H9 (cell line): ENCODE measurements at regions not wholly inside any gene's neighbourhood (a gene's known extent, or its start where the extent isn't known, plus 50 kb on each side); places are given as distances from the start of the nearest gene placed in this dataset.

Source experiments
- DNase-seq: peaks from one replicate; pipeline ENCODE4 v3.0.0-alpha.2; 2017
- H2AFZ ChIP-seq: one replicate; pipeline ENCODE4 v1.6.1; 2013; ENCODE audit warnings: mild to moderate bottlenecking, low read length, control low read depth, moderate library complexity
- H2AK5ac ChIP-seq: 2 replicates; pipeline ENCODE4 v1.6.1; 2013; ENCODE audit warnings: low read length, control low read depth, mixed read lengths; ENCODE audit not compliant: insufficient read length
- H2BK120ac ChIP-seq: one replicate; pipeline ENCODE4 v1.6.1; 2013; ENCODE audit warnings: low read depth, mild to moderate bottlenecking, low read length, control low read depth, inconsistent platforms; ENCODE audit not compliant: poor library complexity, severe bottlenecking
- H2BK12ac ChIP-seq: 2 replicates; pipeline ENCODE4 v1.6.1; 2013; ENCODE audit warnings: low read length, control low read depth, mixed read lengths, low read depth; ENCODE audit not compliant: insufficient read length
- H2BK15ac ChIP-seq: 2 replicates; pipeline ENCODE4 v1.6.1; 2013; ENCODE audit warnings: low read depth, low read length, control low read depth
- H2BK20ac ChIP-seq: one replicate; pipeline ENCODE4 v1.6.1; 2013; ENCODE audit warnings: low read depth, mild to moderate bottlenecking, low read length, control low read depth, inconsistent platforms; ENCODE audit not compliant: poor library complexity, severe bottlenecking
- H2BK5ac ChIP-seq: 2 replicates; pipeline ENCODE4 v1.6.1; 2013; ENCODE audit warnings: low read length, control low read depth, mixed read lengths; ENCODE audit not compliant: insufficient read length
- H3K14ac ChIP-seq: 2 replicates; pipeline ENCODE4 v1.6.1; 2013; ENCODE audit warnings: low read length, control low read depth; ENCODE audit not compliant: insufficient read depth
- H3K18ac ChIP-seq: 2 replicates; pipeline ENCODE4 v1.6.1; 2013; ENCODE audit warnings: low read depth, mild to moderate bottlenecking, mixed read lengths, low read length, control low read depth; ENCODE audit not compliant: insufficient read length
- H3K23ac ChIP-seq: 2 replicates; pipeline ENCODE4 v1.6.1; 2013; ENCODE audit warnings: low read length, control low read depth, mixed read lengths, low read depth; ENCODE audit not compliant: insufficient read length
- H3K23me2 ChIP-seq: 2 replicates; pipeline ENCODE4 v1.6.1; 2013; ENCODE audit warnings: low read depth, mild to moderate bottlenecking, mixed read lengths, low read length, control low read depth; ENCODE audit not compliant: insufficient read length, poor library complexity, severe bottlenecking
- H3K27ac ChIP-seq: 2 replicates; pipeline ENCODE4 v1.5.1; 2013; ENCODE audit warnings: low read length, control low read depth, mixed read lengths, low read depth; ENCODE audit not compliant: insufficient read length
- H3K27me3 ChIP-seq: 2 replicates; pipeline ENCODE4 v1.6.1; 2013; ENCODE audit warnings: low read length, control low read depth, inconsistent platforms; ENCODE audit not compliant: insufficient read depth
- H3K4ac ChIP-seq: 2 replicates; pipeline ENCODE4 v1.6.1; 2013; ENCODE audit warnings: low read depth, mild to moderate bottlenecking, control low read depth, inconsistent platforms, low read length, moderate library complexity
- H3K4me1 ChIP-seq: 2 replicates; pipeline ENCODE4 v1.6.1; 2013; ENCODE audit warnings: low read length, control low read depth, inconsistent platforms; ENCODE audit not compliant: insufficient read depth
- H3K4me2 ChIP-seq: 2 replicates; pipeline ENCODE4 v1.6.1; 2013; ENCODE audit warnings: low read length, control low read depth, mixed read lengths; ENCODE audit not compliant: insufficient read length, insufficient read depth
- H3K56ac ChIP-seq: 2 replicates; pipeline ENCODE4 v1.6.1; 2013; ENCODE audit warnings: low read depth, mild to moderate bottlenecking, mixed read lengths, low read length, control low read depth; ENCODE audit not compliant: insufficient read length
- H3K79me1 ChIP-seq: 2 replicates; pipeline ENCODE4 v1.6.1; 2013; ENCODE audit warnings: low read depth, mild to moderate bottlenecking, moderate library complexity, low read length, control low read depth, inconsistent platforms; ENCODE audit not compliant: insufficient read depth, poor library complexity, severe bottlenecking
- H3K79me2 ChIP-seq: 2 replicates; pipeline ENCODE4 v1.6.1; 2013; ENCODE audit warnings: low read length, control low read depth, inconsistent platforms; ENCODE audit not compliant: insufficient read depth
- H3K9ac ChIP-seq: 2 replicates; pipeline ENCODE4 v1.6.1; 2013; ENCODE audit warnings: low read length, control low read depth, mixed read lengths; ENCODE audit not compliant: insufficient read length; ENCODE audit errors: extremely low read depth
- H3K9me3 ChIP-seq: one replicate; pipeline ENCODE4 v1.6.1; 2013; ENCODE audit warnings: low read depth, low read length, inconsistent platforms; ENCODE audit not compliant: control insufficient read depth
- H3T11ph ChIP-seq: one replicate; pipeline ENCODE4 v1.6.1; 2013; ENCODE audit warnings: mild to moderate bottlenecking, low read length, control low read depth, inconsistent platforms
- H4K20me1 ChIP-seq: one replicate; pipeline ENCODE4 v1.6.1; 2013; ENCODE audit not compliant: control insufficient read depth, insufficient read length, insufficient read depth
- H4K5ac ChIP-seq: 2 replicates; pipeline ENCODE4 v1.6.1; 2013; ENCODE audit warnings: low read depth, mild to moderate bottlenecking, mixed read lengths, low read length, control low read depth; ENCODE audit not compliant: insufficient read length
- H4K8ac ChIP-seq: replicated peaks from 2 replicates; pipeline ENCODE4 v1.6.1; 2013; ENCODE audit warnings: low read length, control low read depth, mixed read lengths, low read depth; ENCODE audit not compliant: insufficient read length
- H4K91ac ChIP-seq: 2 replicates; pipeline ENCODE4 v1.6.1; 2013; ENCODE audit warnings: low read depth, mild to moderate bottlenecking, moderate library complexity, mixed read lengths, low read length, control low read depth; ENCODE audit not compliant: insufficient read length
- H3K27ac Mint-ChIP-seq, 3 experiments: 2 replicates in 2 of 3; 3 replicates in 1 of 3; pipeline ENCODE4 v1.8.0; 2020 to 2021; ENCODE audit warnings: mixed read lengths in 3 of 3, mild to moderate bottlenecking in 1 of 3, moderate library complexity in 1 of 3
- H3K27me3 Mint-ChIP-seq: 2 replicates; pipeline ENCODE4 v1.8.0; 2021; ENCODE audit warnings: low read depth, mild to moderate bottlenecking, moderate library complexity, mixed read lengths
- H3K36me3 Mint-ChIP-seq, 3 experiments: 2 replicates in 2 of 3; 3 replicates in 1 of 3; pipeline ENCODE4 v1.8.0; 2020 to 2021; ENCODE audit warnings: low read depth in 3 of 3, mixed read lengths in 3 of 3; ENCODE audit not compliant: insufficient read depth in 1 of 3
- H3K4me1 Mint-ChIP-seq, 2 experiments: 2 replicates each; pipeline ENCODE4 v1.8.0; 2020; ENCODE audit warnings: mixed read lengths in 2 of 2
- H3K4me3 Mint-ChIP-seq, 2 experiments: 2 replicates in 1 of 2; 3 replicates in 1 of 2; pipeline ENCODE4 v1.8.0; 2020 to 2021; ENCODE audit warnings: mild to moderate bottlenecking in 2 of 2, mixed read lengths in 2 of 2, moderate library complexity in 1 of 2
- H3K9me3 Mint-ChIP-seq, 2 experiments: 2 replicates in 1 of 2; 3 replicates in 1 of 2; pipeline ENCODE4 v1.8.0; 2020; ENCODE audit warnings: mild to moderate bottlenecking in 2 of 2, mixed read lengths in 2 of 2, moderate library complexity in 1 of 2
- CTCF ChIP-seq: fragments of 200-600 bp; sonication (generic); conservative IDR thresholded peaks from 3 replicates; pipeline ENCODE4 v1.8.0; 2021; ENCODE audit warnings: antibody characterized with exemption, mild to moderate bottlenecking
- WGBS: extraction: QIAGEN DNeasy Blood & Tissue Kit; methylation state at CpG from one replicate; pipeline ENCODE4 v1.1.7; 2013; ENCODE audit warnings: missing lambda C conversion rate, low lambda C conversion rate, mixed read lengths; ENCODE audit not compliant: insufficient read length; ENCODE audit errors: extremely low coverage; 5-methylcytosine and 5-hydroxymethylcytosine counted together

- no peaks in the 10 kb centered on the region for H3K27me3 Mint-ChIP-seq
- no peak overlapping the region for H3K14ac ChIP-seq
- no peak overlapping the region for H3K4me3 Mint-ChIP-seq
- H2BK120ac ChIP-seq, result no peak overlapping the region
- no peaks in the 10 kb centered on the region for H3K27me3 ChIP-seq
- H2AFZ ChIP-seq, result no peak overlapping the region
- H3K4me1 Mint-ChIP-seq, result peaks cover 11 to 16% of the 10 kb centered on the region in 2 experiments
- no peak overlapping the region for H2BK12ac ChIP-seq
- no peak overlapping the region for H3K27ac ChIP-seq
- no peak overlapping the region for H4K5ac ChIP-seq
- H3K9ac ChIP-seq, result no peak overlapping the region
- no peak overlapping the region for H4K91ac ChIP-seq
- H4K8ac ChIP-seq, result no peak overlapping the region
- H3K27ac Mint-ChIP-seq, result no peak overlapping the region; a peak in 1 of 7 replicates
- H3K79me1 ChIP-seq, result no peaks in the 10 kb centered on the region
- H4K20me1 ChIP-seq, result no peaks in the 10 kb centered on the region
- H3T11ph ChIP-seq, result no peak overlapping the region
- no peak overlapping the region for H2AK5ac ChIP-seq
- no peak overlapping the region for H3K23ac ChIP-seq
- no peak overlapping the region for H2BK20ac ChIP-seq
- no peak for DNase-seq
- H3K4me2 ChIP-seq, result no peak overlapping the region
- H3K9me3 ChIP-seq, result no peaks in the 10 kb centered on the region
- H3K79me2 ChIP-seq, result no peaks in the 10 kb centered on the region
- TF ChIP-seq CTCF, result no peak
- no peak overlapping the region for H3K56ac ChIP-seq
- H3K9me3 Mint-ChIP-seq, result no peaks in the 10 kb centered on the region
- H2BK5ac ChIP-seq, result no peak overlapping the region
- H3K36me3 Mint-ChIP-seq, result no peaks in the 10 kb centered on the region
- no peaks in the 10 kb centered on the region for H3K23me2 ChIP-seq
- no peak overlapping the region for H3K4ac ChIP-seq
- H3K18ac ChIP-seq, result no peak overlapping the region
- no CpG with 5 or more reads among the region's 3 CpGs for WGBS
- H3K4me1 ChIP-seq, result peaks cover 4% of the 10 kb centered on the region
- H2BK15ac ChIP-seq, result no peak overlapping the region
Observed at GRCh38 chr10:89861584-89862301, 160.4 kb downstream of the KIF20B start.
